ENCODE measurements at regions not wholly inside any gene's neighbourhood (a gene's known extent, or its start where the extent isn't known, plus 50 kb on each side); places are given as distances from the start of the nearest gene placed in this dataset.
"Not testable (repeated sequence)": the region's sequence is repeated elsewhere in the genome, so short reads cannot be mapped to it uniquely, and the experiment has no call there.

DNA sequence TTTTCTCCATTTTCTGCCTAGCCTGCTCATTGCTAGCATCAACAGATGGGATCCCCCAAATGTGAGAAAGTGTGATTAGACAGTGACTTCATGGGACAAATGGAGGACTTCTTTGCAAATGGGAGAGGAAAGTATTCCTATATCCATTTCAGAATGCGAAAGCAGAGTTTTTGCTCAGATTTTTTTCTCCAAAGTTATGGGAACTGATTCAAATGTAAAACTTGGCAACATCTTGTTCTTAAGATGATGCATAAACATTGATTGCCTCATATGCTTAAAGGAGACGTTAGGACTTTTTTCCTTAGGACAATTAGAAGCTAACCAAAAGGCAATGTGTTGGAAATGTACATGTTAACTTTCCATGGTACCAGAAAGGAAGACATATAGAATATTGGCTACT is 704.3 kb upstream of the ZNF608 start:
- no peak overlapping the region for H3K4me3 ChIP-seq (ENCODE audit: extremely low read depth, insufficient read depth, low read length, poor library complexity, severe bottlenecking)
- no peak overlapping the region for H3K27ac ChIP-seq (ENCODE audit: low read depth, low read length, severe bottlenecking)
- no peaks in the 10 kb centered on the region for H3K9me3 ChIP-seq (ENCODE audit: control insufficient read depth, low read length)
- H3K36me3 ChIP-seq (ENCODE audit: control insufficient read depth, insufficient read depth, low read length) = no peaks in the 10 kb centered on the region
- H3K4me1 ChIP-seq (ENCODE audit: control insufficient read depth, insufficient read depth, low read length, poor library complexity, severe bottlenecking) = no peaks in the 10 kb centered on the region
- WGBS, 2 experiments (ENCODE audit: insufficient coverage in 2 of 2) = 100% methylated on average over 1 of the region's 2 CpGs; no CpG with 5 or more reads in 1 of the 2 experiments

DNA sequence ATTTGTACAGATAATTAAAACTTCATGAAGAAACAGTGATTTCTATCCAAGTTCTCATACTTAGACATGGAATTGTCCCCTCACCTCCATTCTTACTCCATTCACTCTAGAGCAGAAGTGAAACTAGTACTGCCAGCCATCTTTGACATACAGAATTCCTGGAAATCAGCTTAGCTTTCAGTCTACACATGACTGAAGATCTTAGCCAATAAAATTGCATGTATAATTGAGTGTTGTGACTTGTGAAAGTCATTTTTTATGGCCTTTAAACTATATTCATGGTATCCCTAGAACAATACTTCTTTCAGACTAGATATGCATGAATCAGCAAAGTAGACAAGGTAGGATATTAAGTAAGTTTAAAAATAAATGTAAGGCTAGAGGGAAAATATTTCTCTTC is 705.2 kb upstream of the ZNF608 start:
- no peaks in the 10 kb centered on the region for H3K4me1 ChIP-seq (ENCODE audit: control insufficient read depth, insufficient read depth, low read length, poor library complexity, severe bottlenecking)
- no peaks in the 10 kb centered on the region for H3K36me3 ChIP-seq (ENCODE audit: control insufficient read depth, insufficient read depth, low read length)
- no peak overlapping the region for H3K27ac ChIP-seq (ENCODE audit: low read depth, low read length, severe bottlenecking)
- H3K4me3 ChIP-seq (ENCODE audit: extremely low read depth, insufficient read depth, low read length, poor library complexity, severe bottlenecking) = no peak overlapping the region
- no peaks in the 10 kb centered on the region for H3K9me3 ChIP-seq (ENCODE audit: control insufficient read depth, low read length)

DNA sequence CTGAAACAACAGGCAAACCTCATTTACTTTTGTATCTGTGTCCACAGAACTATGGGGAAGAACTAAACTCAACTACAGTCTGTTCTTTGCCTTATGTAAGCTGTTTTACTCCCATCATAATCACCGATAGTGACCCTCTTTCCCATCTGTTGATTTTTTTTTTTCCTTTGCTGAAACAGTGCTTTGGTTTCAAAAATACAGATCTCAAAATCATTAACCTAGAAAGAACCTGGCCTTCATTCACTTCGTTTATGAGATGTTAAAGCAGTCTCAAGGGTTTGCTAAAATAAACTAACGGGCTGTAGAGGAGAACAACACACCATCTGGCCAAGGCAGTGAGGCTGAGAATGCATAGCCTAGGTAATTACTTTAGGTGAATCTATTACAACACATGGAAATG is 706.6 kb upstream of the ZNF608 start:
- Histone ChIP-seq H3K4me1 (ENCODE audit: control insufficient read depth, insufficient read depth, low read length, poor library complexity, severe bottlenecking) (no peaks in the 10 kb centered on the region), H3K27ac (ENCODE audit: low read depth, low read length, severe bottlenecking) (no peak overlapping the region), H3K4me3 (ENCODE audit: extremely low read depth, insufficient read depth, low read length, poor library complexity, severe bottlenecking) (no peak overlapping the region), H3K36me3 (ENCODE audit: control insufficient read depth, insufficient read depth, low read length) (no peaks in the 10 kb centered on the region), H3K9me3 (ENCODE audit: control insufficient read depth, low read length) (peaks cover 5% of the 10 kb centered on the region)
- WGBS, 2 experiments (ENCODE audit: insufficient coverage in 2 of 2) = 82 to 93% methylated on average over 3 of the region's 3 CpGs

DNA sequence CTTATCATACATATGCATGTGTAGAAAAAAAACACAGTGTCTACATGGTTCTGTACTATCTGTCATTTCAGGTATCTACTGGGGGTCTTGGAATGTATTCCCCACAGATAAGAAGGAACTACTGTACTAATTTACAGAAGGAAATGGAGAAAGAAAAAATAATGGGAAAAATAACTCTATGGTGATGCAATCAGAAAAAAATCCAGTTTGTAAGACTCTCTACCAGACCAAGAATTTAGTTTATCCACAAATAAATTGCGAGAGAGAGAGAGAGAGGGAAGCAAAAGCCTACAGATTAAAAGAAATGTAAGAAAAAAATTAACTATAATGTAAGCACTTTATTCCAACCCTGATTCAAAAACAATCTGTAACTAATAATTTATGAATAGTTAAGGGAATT is 708.6 kb upstream of the ZNF608 start:
- H3K36me3 ChIP-seq (ENCODE audit: control insufficient read depth, insufficient read depth, low read length) = no peaks in the 10 kb centered on the region
- H3K4me1 ChIP-seq (ENCODE audit: control insufficient read depth, insufficient read depth, low read length, poor library complexity, severe bottlenecking) = no peaks in the 10 kb centered on the region
- H3K9me3 ChIP-seq (ENCODE audit: control insufficient read depth, low read length) = peaks cover 7% of the 10 kb centered on the region
- no peak overlapping the region for H3K27ac ChIP-seq (ENCODE audit: low read depth, low read length, severe bottlenecking)
- WGBS, 2 experiments (ENCODE audit: insufficient coverage in 2 of 2) = no CpG with 5 or more reads among the region's 1 CpG
- no peak overlapping the region for H3K4me3 ChIP-seq (ENCODE audit: extremely low read depth, insufficient read depth, low read length, poor library complexity, severe bottlenecking)

DNA sequence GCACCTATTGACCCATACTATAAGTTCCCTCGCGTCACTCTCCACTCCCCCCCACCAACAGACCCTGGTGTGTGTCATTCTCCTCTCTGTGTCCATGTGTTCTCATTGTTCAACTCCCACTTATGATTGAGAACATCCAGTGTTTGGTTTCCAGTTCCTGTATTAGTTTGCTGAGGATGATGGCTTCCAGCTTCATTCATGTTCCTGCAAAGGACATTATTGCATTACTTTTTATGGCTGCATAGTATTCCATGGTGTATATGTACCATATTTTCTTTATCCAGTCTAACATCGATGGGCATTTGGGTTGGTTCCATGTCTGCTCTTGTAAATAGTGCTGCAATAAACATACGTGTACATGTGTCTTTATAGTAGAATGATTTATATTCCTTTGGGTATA is 709.6 kb upstream of the ZNF608 start:
- not testable (repeated sequence) for H3K4me3 ChIP-seq (ENCODE audit: extremely low read depth, insufficient read depth, low read length, poor library complexity, severe bottlenecking); H3K4me1 ChIP-seq (ENCODE audit: control insufficient read depth, insufficient read depth, low read length, poor library complexity, severe bottlenecking); H3K27ac ChIP-seq (ENCODE audit: low read depth, low read length, severe bottlenecking); H3K36me3 ChIP-seq (ENCODE audit: control insufficient read depth, insufficient read depth, low read length); H3K9me3 ChIP-seq (ENCODE audit: control insufficient read depth, low read length)
- WGBS, 2 experiments (ENCODE audit: insufficient coverage in 2 of 2) = 100% methylated on average over 1 of the region's 4 CpGs; no CpG with 5 or more reads in 1 of the 2 experiments

DNA sequence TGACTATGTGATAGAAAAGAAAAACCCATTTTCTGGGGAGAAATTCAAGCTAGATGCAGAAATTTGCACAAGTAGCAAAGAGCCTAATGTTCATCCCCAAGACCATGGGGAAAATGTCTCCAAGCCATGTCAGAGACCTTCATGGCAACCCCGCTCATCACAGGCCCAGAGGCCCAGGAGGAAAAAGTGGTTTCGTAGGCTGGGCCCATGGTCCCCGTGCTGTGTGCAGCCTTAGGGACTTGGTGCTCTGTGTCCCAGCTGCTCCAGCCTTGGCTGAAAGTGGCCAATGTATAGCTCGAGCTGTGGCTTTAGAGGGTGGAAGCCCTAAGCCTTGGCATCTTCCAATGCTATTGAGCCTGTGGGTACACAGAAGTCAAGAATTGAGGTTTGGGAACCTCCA is 711.2 kb upstream of the ZNF608 start:
- Histone ChIP-seq H3K27ac (ENCODE audit: low read depth, low read length, severe bottlenecking) (no peak overlapping the region), H3K4me1 (ENCODE audit: control insufficient read depth, insufficient read depth, low read length, poor library complexity, severe bottlenecking) (no peaks in the 10 kb centered on the region), H3K4me3 (ENCODE audit: extremely low read depth, insufficient read depth, low read length, poor library complexity, severe bottlenecking) (no peak overlapping the region), H3K9me3 (ENCODE audit: control insufficient read depth, low read length) (peaks cover 7% of the 10 kb centered on the region), H3K36me3 (ENCODE audit: control insufficient read depth, insufficient read depth, low read length) (no peaks in the 10 kb centered on the region)
- 96 to 97% methylated on average over 3 to 4 of the region's 4 CpGs for WGBS, 2 experiments (ENCODE audit: insufficient coverage in 2 of 2)

DNA sequence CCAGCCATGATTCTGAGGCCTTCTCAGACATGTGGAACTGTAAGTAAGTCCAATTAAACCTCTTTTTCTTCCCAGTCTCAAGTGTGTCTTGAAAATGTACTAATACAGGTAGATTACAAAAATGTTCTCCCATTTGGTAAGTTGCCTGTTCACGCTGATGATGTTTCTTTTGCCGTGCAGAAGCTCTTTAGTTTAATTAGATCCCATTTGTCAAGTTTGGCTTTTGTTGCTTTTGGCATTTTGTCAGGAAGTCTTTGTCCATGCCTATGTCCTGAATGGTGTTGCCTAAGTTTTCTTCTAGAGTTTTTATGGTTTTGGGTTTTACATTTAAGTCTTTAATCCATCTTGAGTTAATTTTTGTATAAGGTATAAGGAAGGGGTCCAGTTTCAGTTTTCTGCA is 712.5 kb upstream of the ZNF608 start:
- H3K27ac ChIP-seq (ENCODE audit: low read depth, low read length, severe bottlenecking); H3K9me3 ChIP-seq (ENCODE audit: control insufficient read depth, low read length); H3K4me1 ChIP-seq (ENCODE audit: control insufficient read depth, insufficient read depth, low read length, poor library complexity, severe bottlenecking); H3K4me3 ChIP-seq (ENCODE audit: extremely low read depth, insufficient read depth, low read length, poor library complexity, severe bottlenecking); H3K36me3 ChIP-seq (ENCODE audit: control insufficient read depth, insufficient read depth, low read length): not testable (repeated sequence)
- 80 to 83% methylated on average over 1 to 2 of the region's 2 CpGs for WGBS, 2 experiments (ENCODE audit: insufficient coverage in 2 of 2)

DNA sequence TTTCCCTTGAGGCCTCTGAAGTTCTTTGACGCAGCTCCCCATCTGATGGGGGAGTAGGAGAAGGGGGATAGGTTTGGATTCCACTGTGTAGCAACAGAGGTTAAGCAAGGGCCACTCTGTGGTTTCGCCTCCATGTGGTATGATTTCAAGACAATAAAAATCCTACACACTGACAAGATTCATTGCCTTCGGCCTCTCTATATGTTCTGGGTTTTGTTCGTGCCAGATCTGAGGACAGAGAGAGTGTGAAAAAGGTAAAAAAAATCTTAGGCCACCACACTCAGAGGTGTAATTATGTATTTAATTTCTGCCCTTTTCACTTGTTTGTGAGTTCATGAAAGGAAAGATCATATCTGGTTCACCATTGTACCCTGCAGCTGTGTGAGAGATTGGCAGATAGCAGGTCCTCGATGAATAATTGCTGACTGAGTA is 715.2 kb upstream of the ZNF608 start:
- no CpG with 5 or more reads among the region's 5 CpGs for WGBS, 2 experiments (ENCODE audit: insufficient coverage in 2 of 2)
- no peak overlapping the region for H3K27ac ChIP-seq (ENCODE audit: low read depth, low read length, severe bottlenecking)
- H3K9me3 ChIP-seq (ENCODE audit: control insufficient read depth, low read length) = peaks cover 10% of the 10 kb centered on the region
- H3K4me3 ChIP-seq (ENCODE audit: extremely low read depth, insufficient read depth, low read length, poor library complexity, severe bottlenecking) = no peak overlapping the region
- H3K36me3 ChIP-seq (ENCODE audit: control insufficient read depth, insufficient read depth, low read length) = no peaks in the 10 kb centered on the region
- no peaks in the 10 kb centered on the region for H3K4me1 ChIP-seq (ENCODE audit: control insufficient read depth, insufficient read depth, low read length, poor library complexity, severe bottlenecking)

DNA sequence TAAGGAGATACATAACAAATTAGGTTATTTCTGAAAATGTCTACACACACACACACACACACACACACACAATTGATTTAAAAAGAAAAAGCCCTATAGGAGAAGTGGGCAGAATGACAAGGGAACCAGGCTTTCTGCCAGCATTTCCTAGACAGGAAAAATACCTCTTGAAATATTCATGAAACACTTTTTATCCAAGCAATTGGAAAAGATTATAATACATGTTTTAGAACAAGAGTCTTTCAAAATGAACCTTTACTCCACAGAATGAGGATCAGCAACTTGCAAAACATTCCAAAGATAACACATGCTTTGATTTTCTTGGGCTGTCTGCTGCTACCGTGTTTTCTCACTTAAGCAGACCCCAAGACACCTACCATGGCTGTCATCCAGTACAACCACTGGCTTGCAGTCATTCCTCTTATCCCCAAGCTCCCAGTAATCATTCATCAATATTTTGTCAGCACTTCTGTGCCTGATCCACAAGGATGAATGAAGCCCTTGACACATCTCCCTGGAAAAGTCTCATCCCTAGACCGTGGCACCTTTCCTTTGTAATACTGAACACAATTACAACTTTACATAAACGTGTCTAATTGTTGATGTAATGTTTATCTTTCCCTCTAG is 717.1 kb upstream of the ZNF608 start:
- Histone ChIP-seq H3K9me3 (ENCODE audit: control insufficient read depth, low read length) (peaks cover 3% of the 10 kb centered on the region), H3K36me3 (ENCODE audit: control insufficient read depth, insufficient read depth, low read length) (no peaks in the 10 kb centered on the region), H3K4me1 (ENCODE audit: control insufficient read depth, insufficient read depth, low read length, poor library complexity, severe bottlenecking) (no peaks in the 10 kb centered on the region), H3K4me3 (ENCODE audit: extremely low read depth, insufficient read depth, low read length, poor library complexity, severe bottlenecking) (no peak overlapping the region), H3K27ac (ENCODE audit: low read depth, low read length, severe bottlenecking) (no peak overlapping the region)
- 89 to 92% methylated on average over 1 of the region's 3 CpGs for WGBS, 2 experiments (ENCODE audit: insufficient coverage in 2 of 2)

DNA sequence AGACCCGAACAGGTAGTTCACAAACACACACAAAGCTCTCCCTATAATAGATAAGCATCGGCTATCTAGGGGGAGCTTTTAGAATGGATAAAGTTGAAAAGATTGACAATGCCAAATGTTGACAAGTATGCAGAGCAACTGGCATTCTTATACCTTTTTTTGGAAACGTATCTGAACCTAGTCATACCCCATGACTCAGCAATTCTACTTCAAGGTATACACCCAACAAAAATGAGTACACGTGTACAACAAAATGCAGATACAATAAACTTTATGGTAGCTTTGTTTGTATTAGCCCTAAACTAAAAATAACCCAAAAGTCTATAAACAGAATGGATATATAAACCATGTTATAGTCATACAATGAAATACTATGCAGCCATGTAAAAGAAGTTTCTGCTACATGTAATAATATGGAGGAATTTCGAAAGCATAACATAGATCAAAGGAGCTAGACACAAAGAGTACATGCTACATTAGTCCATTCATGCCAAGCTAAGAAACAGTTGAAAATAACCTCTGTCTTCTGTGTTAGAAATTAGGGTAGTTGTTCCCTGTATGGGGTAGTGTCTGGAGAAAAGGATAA is 718.5 kb upstream of the ZNF608 start:
- H3K4me1 ChIP-seq (ENCODE audit: control insufficient read depth, insufficient read depth, low read length, poor library complexity, severe bottlenecking) = no peaks in the 10 kb centered on the region
- no peak overlapping the region for H3K27ac ChIP-seq (ENCODE audit: low read depth, low read length, severe bottlenecking)
- peaks cover 3% of the 10 kb centered on the region for H3K9me3 ChIP-seq (ENCODE audit: control insufficient read depth, low read length)
- no peak overlapping the region for H3K4me3 ChIP-seq (ENCODE audit: extremely low read depth, insufficient read depth, low read length, poor library complexity, severe bottlenecking)
- no CpG with 5 or more reads among the region's 5 CpGs for WGBS, 2 experiments (ENCODE audit: insufficient coverage in 2 of 2)
- H3K36me3 ChIP-seq (ENCODE audit: control insufficient read depth, insufficient read depth, low read length) = no peaks in the 10 kb centered on the region

DNA sequence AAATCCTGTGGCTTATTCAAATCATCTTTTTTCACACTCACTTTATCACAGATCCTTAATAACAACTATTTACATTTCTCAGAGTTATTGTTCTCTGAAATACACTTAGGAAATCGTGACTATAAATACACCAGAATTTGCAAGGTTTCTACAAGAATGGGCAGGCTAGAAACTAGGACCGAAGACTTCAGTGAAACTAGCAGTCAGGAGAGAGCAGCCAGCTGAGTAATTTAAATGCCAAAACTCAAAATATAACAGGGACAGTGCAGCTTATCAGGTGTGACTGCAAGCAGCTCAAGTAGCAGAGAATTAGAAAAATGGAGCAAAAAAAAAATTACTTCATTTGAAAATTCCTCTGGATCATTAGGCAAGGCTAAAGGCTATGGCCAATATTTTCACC is 719.3 kb upstream of the ZNF608 start:
- Histone ChIP-seq H3K9me3 (ENCODE audit: control insufficient read depth, low read length) (peaks cover 3% of the 10 kb centered on the region), H3K36me3 (ENCODE audit: control insufficient read depth, insufficient read depth, low read length) (no peaks in the 10 kb centered on the region), H3K4me3 (ENCODE audit: extremely low read depth, insufficient read depth, low read length, poor library complexity, severe bottlenecking) (no peak overlapping the region), H3K27ac (ENCODE audit: low read depth, low read length, severe bottlenecking) (no peak overlapping the region), H3K4me1 (ENCODE audit: control insufficient read depth, insufficient read depth, low read length, poor library complexity, severe bottlenecking) (no peaks in the 10 kb centered on the region)
- WGBS, 2 experiments (ENCODE audit: insufficient coverage in 2 of 2) = no CpG with 5 or more reads among the region's 2 CpGs

All from mesodermal cell (in vitro differentiated cells).